ENCODE measurements at regions not wholly inside any gene's neighbourhood (a gene's known extent, or its start where the extent isn't known, plus 50 kb on each side); places are given as distances from the start of the nearest gene placed in this dataset.

- H3K79me2 ChIP-seq (ENCODE audit: control insufficient read depth, insufficient read depth, low read length), result no peaks in the 10 kb centered on the region
- CTCF ChIA-PET (ENCODE audit: low intra/inter-chr PET ratio), result no interaction called here
- no peaks in the 10 kb centered on the region for H3K9me3 ChIP-seq (replicated peaks; ENCODE audit: control insufficient read depth, insufficient read depth, low read depth, low read length)
- H3K4me3 ChIP-seq, result no peak overlapping the region
- in situ Hi-C loops (cut with MboI), result no loop called here
- no peak for DNase-seq (ENCODE audit: extremely low read depth in 1 of 4, low spot score in 3 of 4)
- FAIRE-seq, result no peak
- no peak overlapping the region for H3K9ac ChIP-seq (ENCODE audit: insufficient read depth in 1 of 2, low read depth in 2 of 2, low read length in 2 of 2)
- WGBS (ENCODE audit: insufficient coverage, low coverage, missing lambda C conversion rate), result 0% methylated on average over 10 of the region's 10 CpGs
- H3K4me1 ChIP-seq (replicated peaks in 1 of 2; ENCODE audit: control insufficient read depth in 2 of 2, insufficient read depth in 2 of 2, low read length in 2 of 2), result no peaks in the 10 kb centered on the region
- no TSS peak for BruUV-seq (replicated peaks)
- H2AFZ ChIP-seq (ENCODE audit: low read depth, low read length), result no peak overlapping the region
- intact Hi-C loops (cut with micrococcal nuclease), result no loop called here
- no peaks in the 10 kb centered on the region for H3K9me1 ChIP-seq (ENCODE audit: control insufficient read depth, insufficient read depth, low read length)
- H3K4me2 ChIP-seq (ENCODE audit: insufficient read depth, low read length), result no peak overlapping the region
- H4K20me1 ChIP-seq (replicated peaks; ENCODE audit: control insufficient read depth, insufficient read depth, low read length), result no peaks in the 10 kb centered on the region
- POLR2A ChIA-PET, result no interaction called here
- peaks cover 0 to 13% of the 10 kb centered on the region in 2 experiments; a peak in 2 of 5 replicates for H3K27me3 ChIP-seq (ENCODE audit: control insufficient read depth in 2 of 2, insufficient read depth in 2 of 2, low read length in 2 of 2)
- no peak overlapping the region for H3K27ac ChIP-seq (ENCODE audit: extremely low read depth, low read depth, low read length)
- no peaks in the 10 kb centered on the region for H3K36me3 ChIP-seq (ENCODE audit: control insufficient read depth, insufficient read depth, low read length)
- TF ChIP-seq HDAC1 (IDR thresholded peaks at IDR 0.05) (no peak), ATF1 (CRISPR knock-in tag; IDR thresholded peaks at IDR 0.05) (no peak), ATF1 (tag; IDR thresholded peaks at IDR 0.05) (no peak), RFX7 (CRISPR knock-in tag; IDR thresholded peaks at IDR 0.05) (no peak), U2AF2 (optimal IDR thresholded peaks at IDR 0.05; ENCODE audit: low read depth, low read length) (no peak), SUPT5H (IDR thresholded peaks at IDR 0.05) (no peak), CC2D1A (IDR thresholded peaks at IDR 0.05) (no peak), KLF16 (IDR thresholded peaks at IDR 0.05) (no peak), FOXM1 (IDR thresholded peaks at IDR 0.05; ENCODE audit: low read depth) (no peak), FOXM1 (CRISPR knock-in tag; IDR thresholded peaks at IDR 0.05; ENCODE audit: low read depth) (no peak), ARID3B (CRISPR knock-in tag; IDR thresholded peaks at IDR 0.05; ENCODE audit: borderline replicate concordance) (no peak), MEF2D (tag; conservative IDR thresholded peaks at IDR 0.05; ENCODE audit: low read depth) (no peak)
- no peak for ATAC-seq
Measured at GRCh38 chr10:44574596-44575480, 189.9 kb upstream of the CXCL12 start.

All from K562 (cell line).